ENCODE measurements at regions not wholly inside any gene's neighbourhood (a gene's known extent, or its start where the extent isn't known, plus 50 kb on each side); places are given as distances from the start of the nearest gene placed in this dataset.

DNA sequence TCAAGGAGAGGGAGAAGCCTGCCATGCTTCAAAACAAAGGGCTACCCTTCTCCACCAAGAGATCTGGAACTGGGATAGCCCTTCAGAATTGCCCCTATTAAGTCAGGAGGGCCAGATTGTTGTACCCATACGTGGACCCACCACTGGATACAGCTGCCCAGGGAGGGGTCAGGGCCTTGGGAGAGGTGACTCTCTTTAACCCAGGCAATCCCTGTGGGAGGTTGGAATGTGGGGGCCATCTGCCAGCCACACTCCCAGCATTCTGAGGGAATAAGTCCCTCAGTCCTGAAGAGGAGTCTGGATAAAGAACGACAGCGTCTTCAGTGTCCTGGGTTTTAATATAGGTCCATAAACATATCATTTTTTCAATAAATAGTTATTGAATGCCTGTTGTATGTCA, 588.2 kb upstream of the TENM4 start:
- TF ChIP-seq, protein P1, sequence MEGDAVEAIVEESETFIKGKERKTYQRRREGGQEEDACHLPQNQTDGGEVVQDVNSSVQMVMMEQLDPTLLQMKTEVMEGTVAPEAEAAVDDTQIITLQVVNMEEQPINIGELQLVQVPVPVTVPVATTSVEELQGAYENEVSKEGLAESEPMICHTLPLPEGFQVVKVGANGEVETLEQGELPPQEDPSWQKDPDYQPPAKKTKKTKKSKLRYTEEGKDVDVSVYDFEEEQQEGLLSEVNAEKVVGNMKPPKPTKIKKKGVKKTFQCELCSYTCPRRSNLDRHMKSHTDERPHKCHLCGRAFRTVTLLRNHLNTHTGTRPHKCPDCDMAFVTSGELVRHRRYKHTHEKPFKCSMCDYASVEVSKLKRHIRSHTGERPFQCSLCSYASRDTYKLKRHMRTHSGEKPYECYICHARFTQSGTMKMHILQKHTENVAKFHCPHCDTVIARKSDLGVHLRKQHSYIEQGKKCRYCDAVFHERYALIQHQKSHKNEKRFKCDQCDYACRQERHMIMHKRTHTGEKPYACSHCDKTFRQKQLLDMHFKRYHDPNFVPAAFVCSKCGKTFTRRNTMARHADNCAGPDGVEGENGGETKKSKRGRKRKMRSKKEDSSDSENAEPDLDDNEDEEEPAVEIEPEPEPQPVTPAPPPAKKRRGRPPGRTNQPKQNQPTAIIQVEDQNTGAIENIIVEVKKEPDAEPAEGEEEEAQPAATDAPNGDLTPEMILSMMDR (conservative IDR thresholded peaks at IDR 0.05; ENCODE audit: low read length): no peak
- DNase-seq (ENCODE audit: low read depth): no peak

DNA sequence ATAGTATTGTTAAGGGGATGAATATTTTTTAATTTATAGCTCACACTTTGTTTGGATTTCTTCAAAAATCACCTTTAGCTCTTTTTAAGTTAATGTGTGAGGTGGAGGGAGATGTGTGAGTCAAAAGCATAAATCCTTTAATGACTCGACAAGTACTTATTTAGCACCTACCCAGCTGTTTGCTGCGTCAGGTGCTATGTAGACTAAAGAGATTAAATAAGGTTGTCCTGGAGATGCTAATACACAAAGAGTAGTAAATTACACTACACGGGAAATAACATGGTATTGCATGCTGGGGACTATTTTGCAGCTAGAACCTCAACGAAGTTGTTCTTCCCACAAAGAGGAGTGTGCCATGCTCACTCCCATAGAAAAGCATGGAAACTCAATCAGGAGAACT, 583.3 kb upstream of the TENM4 start:
- no peak overlapping the region for H3K4me3 ChIP-seq (ENCODE audit: low read length)
- DNase-seq (ENCODE audit: low read depth): no peak

More for the DNA sequence above, 588.2 kb upstream of the TENM4 start:
- no peak overlapping the region for H3K4me3 ChIP-seq (ENCODE audit: low read length)

GRCh38 chr11:80023386-80023785, 582.6 kb upstream of the TENM4 start:
- no peak for DNase-seq (ENCODE audit: low read depth)
- TF ChIP-seq, protein P1 (conservative IDR thresholded peaks at IDR 0.05; ENCODE audit: low read length): no peak
- no peak overlapping the region for H3K4me3 ChIP-seq (ENCODE audit: low read length)

More for the DNA sequence above, 583.3 kb upstream of the TENM4 start:
- TF ChIP-seq, protein P1 (conservative IDR thresholded peaks at IDR 0.05; ENCODE audit: low read length): no peak

DNA sequence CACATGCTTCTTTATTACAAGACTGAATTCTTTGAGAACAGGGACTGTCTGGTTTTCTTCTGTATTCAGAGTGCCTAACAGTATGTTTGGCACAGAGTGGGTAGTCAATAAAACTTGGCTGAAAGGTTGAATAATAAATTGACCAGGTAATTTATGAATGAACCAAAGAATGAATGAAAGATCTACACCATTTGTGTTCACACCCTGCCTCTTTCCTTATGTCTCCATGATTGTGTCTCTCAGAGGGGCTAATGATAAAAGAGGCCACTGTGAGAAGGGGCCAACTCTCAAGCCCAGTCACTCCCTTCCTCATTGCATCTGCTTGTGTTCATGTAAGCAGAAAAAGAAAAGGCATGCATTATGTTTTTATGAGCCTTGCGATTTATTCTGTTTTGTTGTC, 569.7 kb upstream of the TENM4 start:
- TF ChIP-seq, protein P1 (conservative IDR thresholded peaks at IDR 0.05; ENCODE audit: low read length): no peak
- no peak for DNase-seq (ENCODE audit: low read depth)
- H3K4me3 ChIP-seq (ENCODE audit: low read length): no peak overlapping the region

DNA sequence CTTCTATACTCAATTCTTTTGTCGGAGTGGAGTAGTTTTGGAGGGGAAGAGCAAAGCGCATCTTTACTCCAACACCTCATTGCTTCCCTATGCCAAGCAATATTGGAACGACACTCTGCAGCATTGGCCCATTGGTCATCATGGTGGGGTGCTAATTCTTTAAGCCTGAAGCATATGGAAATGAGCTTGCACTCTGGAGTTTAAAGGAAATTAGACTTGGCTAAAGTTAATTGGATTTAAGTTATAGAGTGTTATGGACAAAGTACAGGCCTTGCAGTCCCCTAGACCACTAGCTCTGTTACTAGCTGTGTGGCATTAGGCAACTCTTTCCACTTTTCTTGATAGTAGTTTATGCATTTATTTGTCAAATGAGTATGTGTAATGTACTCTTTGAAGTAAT, 568.3 kb upstream of the TENM4 start:
- TF ChIP-seq, protein P1 (conservative IDR thresholded peaks at IDR 0.05; ENCODE audit: low read length): no peak
- DNase-seq (ENCODE audit: low read depth): no peak
- no peak overlapping the region for H3K4me3 ChIP-seq (ENCODE audit: low read length)

GRCh38 chr11:80007616-80008015, 566.8 kb upstream of the TENM4 start:
- H3K4me3 ChIP-seq (ENCODE audit: low read length): no peak overlapping the region

GRCh38 chr11:79990141-79990540, 549.3 kb upstream of the TENM4 start:
- DNase-seq (ENCODE audit: low read depth): no peak
- TF ChIP-seq, protein P1 (conservative IDR thresholded peaks at IDR 0.05; ENCODE audit: low read length): no peak
- H3K4me3 ChIP-seq (ENCODE audit: low read length): no peak overlapping the region

More at GRCh38 chr11:80007616-80008015, 566.8 kb upstream of the TENM4 start:
- DNase-seq (ENCODE audit: low read depth): no peak
- TF ChIP-seq, protein P1 (conservative IDR thresholded peaks at IDR 0.05; ENCODE audit: low read length): no peak
